Mesendoderm (in vitro differentiated cells): ENCODE measurements at regions not wholly inside any gene's neighbourhood (a gene's known extent, or its start where the extent isn't known, plus 50 kb on each side); places are given as distances from the start of the nearest gene placed in this dataset.
"Not testable (repeated sequence)": the region's sequence is repeated elsewhere in the genome, so short reads cannot be mapped to it uniquely, and the experiment has no call there.

Experiments used
- DNase-seq: peaks from one replicate; pipeline ENCODE4 v3.0.0; 2013
- H2AK5ac ChIP-seq: 2 replicates; pipeline ENCODE4 v1.6.1; 2013; ENCODE audit warnings: low read length, inconsistent platforms
- H2BK120ac ChIP-seq: 2 replicates; pipeline ENCODE4 v1.6.1; 2013; ENCODE audit warnings: low read depth, mild to moderate bottlenecking, low read length, moderate library complexity, mixed read lengths
- H2BK15ac ChIP-seq: replicated peaks from 2 replicates; pipeline ENCODE4 v1.6.1; 2013; ENCODE audit warnings: low read depth, mild to moderate bottlenecking, moderate library complexity
- H2BK5ac ChIP-seq: 2 replicates; pipeline ENCODE4 v1.6.1; 2013; ENCODE audit warnings: low read length, inconsistent platforms
- H3K18ac ChIP-seq: 2 replicates; pipeline ENCODE4 v1.6.1; 2013; ENCODE audit warnings: mild to moderate bottlenecking, low read length, mixed read lengths
- H3K23ac ChIP-seq: one replicate; pipeline ENCODE4 v1.6.1; 2013; ENCODE audit warnings: low read length
- H3K27ac ChIP-seq: 2 replicates; pipeline ENCODE4 v1.5.1; 2013; ENCODE audit warnings: low read depth, mild to moderate bottlenecking, inconsistent platforms, low read length, moderate library complexity
- H3K27me3 ChIP-seq: 2 replicates; pipeline ENCODE4 v1.6.1; 2013; ENCODE audit warnings: low read length, control low read depth, mild to moderate bottlenecking, inconsistent platforms; ENCODE audit not compliant: insufficient read depth, poor library complexity
- H3K36me3 ChIP-seq: 2 replicates; pipeline ENCODE4 v1.6.1; 2013; ENCODE audit warnings: low read length, inconsistent platforms; ENCODE audit not compliant: control insufficient read depth, insufficient read depth
- H3K4ac ChIP-seq: one replicate; pipeline ENCODE4 v1.6.1; 2013; ENCODE audit warnings: low read depth, mild to moderate bottlenecking, low read length, moderate library complexity
- H3K4me1 ChIP-seq: 2 replicates; pipeline ENCODE4 v1.6.1; 2013; ENCODE audit warnings: low read depth, low read length, inconsistent platforms; ENCODE audit not compliant: control insufficient read depth
- H3K4me2 ChIP-seq: 2 replicates; pipeline ENCODE4 v1.6.1; 2013; ENCODE audit warnings: low read length
- H3K4me3 ChIP-seq: 2 replicates; pipeline ENCODE4 v1.5.1; 2013; ENCODE audit warnings: mild to moderate bottlenecking, low read length
- H3K56ac ChIP-seq: one replicate; pipeline ENCODE4 v1.6.1; 2013; ENCODE audit warnings: low read length
- H3K79me1 ChIP-seq: 2 replicates; pipeline ENCODE4 v1.6.1; 2013; ENCODE audit warnings: low read length, inconsistent platforms
- H3K79me2 ChIP-seq: 2 replicates; pipeline ENCODE4 v1.6.1; 2013; ENCODE audit warnings: mild to moderate bottlenecking, low read length; ENCODE audit not compliant: control insufficient read depth, insufficient read depth
- H3K9ac ChIP-seq: 2 replicates; pipeline ENCODE4 v1.6.1; 2013; ENCODE audit warnings: low read length, inconsistent platforms
- H4K5ac ChIP-seq: one replicate; pipeline ENCODE4 v1.6.1; 2013; ENCODE audit warnings: low read length
- H4K8ac ChIP-seq: one replicate; pipeline ENCODE4 v1.6.1; 2013; ENCODE audit warnings: low read depth, mild to moderate bottlenecking, control low read depth, low read length, moderate library complexity
- WGBS: extraction: QIAGEN DNeasy Blood & Tissue Kit; methylation state at CpG from one replicate; pipeline ENCODE4 v1.1.7; 2013; ENCODE audit warnings: low lambda C conversion rate, missing lambda C conversion rate; ENCODE audit not compliant: insufficient coverage; ENCODE audit errors: extremely low coverage; 5-methylcytosine and 5-hydroxymethylcytosine counted together

- WGBS = no CpG with 5 or more reads among the region's 5 CpGs
- not testable (repeated sequence) for H3K79me2 ChIP-seq, H3K79me1 ChIP-seq, H3K18ac ChIP-seq, H2BK15ac ChIP-seq, H3K27me3 ChIP-seq, H3K23ac ChIP-seq, H3K4me3 ChIP-seq, H3K4me2 ChIP-seq, DNase-seq, H2BK120ac ChIP-seq, H4K8ac ChIP-seq, H2BK5ac ChIP-seq, H3K4me1 ChIP-seq, H3K27ac ChIP-seq, H3K9ac ChIP-seq, H3K56ac ChIP-seq, H3K4ac ChIP-seq, H4K5ac ChIP-seq, H3K36me3 ChIP-seq, H2AK5ac ChIP-seq
Observed at GRCh38 chr9:63325696-63326095, 1959.3 kb downstream of the FOXD4L5 start.

- not testable (repeated sequence) for H3K18ac ChIP-seq, H4K5ac ChIP-seq, H3K4me3 ChIP-seq, H2AK5ac ChIP-seq, DNase-seq, H3K9ac ChIP-seq, H3K36me3 ChIP-seq, H3K23ac ChIP-seq, H3K27ac ChIP-seq, H3K4ac ChIP-seq, H3K56ac ChIP-seq, H3K4me1 ChIP-seq, H2BK5ac ChIP-seq, H3K79me1 ChIP-seq, H3K79me2 ChIP-seq, H3K27me3 ChIP-seq, H2BK15ac ChIP-seq, H2BK120ac ChIP-seq, H4K8ac ChIP-seq, H3K4me2 ChIP-seq
- no CpG with 5 or more reads among the region's 11 CpGs for WGBS
Observed at GRCh38 chr9:63318093-63318492, 1966.9 kb downstream of the FOXD4L5 start.

- not testable (repeated sequence) for H4K8ac ChIP-seq, H2BK120ac ChIP-seq, H2AK5ac ChIP-seq, DNase-seq, H3K4ac ChIP-seq, H3K4me3 ChIP-seq, H3K9ac ChIP-seq, H3K27ac ChIP-seq, H3K79me1 ChIP-seq, H3K27me3 ChIP-seq, H3K18ac ChIP-seq, H3K79me2 ChIP-seq, H3K36me3 ChIP-seq, H4K5ac ChIP-seq, H2BK5ac ChIP-seq, H3K4me2 ChIP-seq, H3K56ac ChIP-seq, H2BK15ac ChIP-seq, H3K4me1 ChIP-seq, H3K23ac ChIP-seq
- no CpG with 5 or more reads among the region's 8 CpGs for WGBS
Observed at GRCh38 chr9:63315387-63315786, 1969.6 kb downstream of the FOXD4L5 start.

- not testable (repeated sequence) for H4K5ac ChIP-seq, H3K27me3 ChIP-seq, H2BK120ac ChIP-seq, H3K4ac ChIP-seq, H3K18ac ChIP-seq, H3K4me3 ChIP-seq, H3K79me1 ChIP-seq, H3K27ac ChIP-seq, H2AK5ac ChIP-seq, H3K79me2 ChIP-seq, H3K23ac ChIP-seq, H3K9ac ChIP-seq, DNase-seq, H3K56ac ChIP-seq, H4K8ac ChIP-seq, H3K4me2 ChIP-seq, H3K4me1 ChIP-seq, H3K36me3 ChIP-seq, H2BK5ac ChIP-seq, H2BK15ac ChIP-seq
- no CpG with 5 or more reads among the region's 14 CpGs for WGBS
Observed at GRCh38 chr9:63296848-63297247, 1988.2 kb downstream of the FOXD4L5 start.

- no CpG with 5 or more reads among the region's 27 CpGs for WGBS
- H2BK5ac ChIP-seq, H3K27ac ChIP-seq, H2BK15ac ChIP-seq, DNase-seq, H3K27me3 ChIP-seq, H3K9ac ChIP-seq, H3K79me2 ChIP-seq, H2BK120ac ChIP-seq, H2AK5ac ChIP-seq, H4K8ac ChIP-seq, H3K36me3 ChIP-seq, H4K5ac ChIP-seq, H3K4me3 ChIP-seq, H3K56ac ChIP-seq, H3K4ac ChIP-seq, H3K79me1 ChIP-seq, H3K23ac ChIP-seq, H3K18ac ChIP-seq, H3K4me2 ChIP-seq, H3K4me1 ChIP-seq: not testable (repeated sequence)
Observed at GRCh38 chr9:63296366-63296765, 1988.6 kb downstream of the FOXD4L5 start.

- H3K79me2 ChIP-seq, H2BK5ac ChIP-seq, H4K8ac ChIP-seq, DNase-seq, H3K56ac ChIP-seq, H3K9ac ChIP-seq, H3K18ac ChIP-seq, H2AK5ac ChIP-seq, H3K79me1 ChIP-seq, H3K4ac ChIP-seq, H3K4me1 ChIP-seq, H3K4me2 ChIP-seq, H3K4me3 ChIP-seq, H3K36me3 ChIP-seq, H2BK120ac ChIP-seq, H3K27ac ChIP-seq, H3K23ac ChIP-seq, H3K27me3 ChIP-seq, H4K5ac ChIP-seq, H2BK15ac ChIP-seq: not testable (repeated sequence)
- no CpG with 5 or more reads among the region's 1 CpG for WGBS
Observed at GRCh38 chr9:63289971-63290370, 1995.0 kb downstream of the FOXD4L5 start.
